H1 (cell line): ENCODE measurements at regions not wholly inside any gene's neighbourhood (a gene's known extent, or its start where the extent isn't known, plus 50 kb on each side); places are given as distances from the start of the nearest gene placed in this dataset.

Experiments
- CTCF ChIA-PET: fragments of 300-600 bp; sonication (Branson Sonifier 250); formaldehyde crosslinking; loops from one replicate; lab custom pipeline; 2021; ENCODE audit not compliant: partially characterized antibody; lab: Charles Lee
- POLR2A ChIA-PET: fragments of 300-600 bp; sonication (Branson Sonifier 250); formaldehyde crosslinking; loops from one replicate; lab custom pipeline; 2021; ENCODE audit warnings: inconsistent platforms; ENCODE audit not compliant: partially characterized antibody; lab: Charles Lee
- DNase-seq, 2 experiments: peaks; one replicate each; pipeline versions ENCODE4 v3.0.0 to v3.0.0-alpha.2; 2010 to 2022; ENCODE audit warnings: low spot score in 2 of 2, low read depth in 1 of 2, mixed read lengths in 1 of 2
- FAIRE-seq: peaks from 2 replicates; lab custom pipeline; 2011; peaks lifted over from hg19 to GRCh38; lab: Jason Lieb, UNC
- H2AFZ ChIP-seq: 2 replicates; pipeline ENCODE4 v1.8.1; 2012; ENCODE audit warnings: low read length, inconsistent platforms
- H2AK5ac ChIP-seq: 2 replicates; pipeline ENCODE4 v1.6.1; 2013; ENCODE audit warnings: low read depth, low read length
- H2BK120ac ChIP-seq: replicated peaks from 2 replicates; pipeline ENCODE3; 2013; ENCODE audit warnings: low read depth, low read length, inconsistent platforms
- H2BK12ac ChIP-seq: 2 replicates; pipeline ENCODE4 v1.6.1; 2013; ENCODE audit warnings: low read depth, low read length
- H2BK15ac ChIP-seq: 2 replicates; pipeline ENCODE4 v1.6.1; 2013; ENCODE audit warnings: low read length
- H2BK20ac ChIP-seq: 2 replicates; pipeline ENCODE4 v1.6.1; 2013; ENCODE audit warnings: low read length
- H2BK5ac ChIP-seq: 2 replicates; pipeline ENCODE4 v1.6.1; 2013; ENCODE audit warnings: low read depth, low read length
- H3K14ac ChIP-seq: 2 replicates; pipeline ENCODE4 v1.6.1; 2013; ENCODE audit warnings: inconsistent platforms; ENCODE audit not compliant: insufficient read length
- H3K18ac ChIP-seq: 2 replicates; pipeline ENCODE4 v1.6.1; 2013; ENCODE audit warnings: low read length; ENCODE audit errors: extremely low read depth
- H3K23ac ChIP-seq: 2 replicates; pipeline ENCODE4 v1.6.1; 2013; ENCODE audit warnings: inconsistent platforms; ENCODE audit not compliant: insufficient read length
- H3K23me2 ChIP-seq: 2 replicates; pipeline ENCODE4 v1.6.1; 2013; ENCODE audit warnings: low read depth, low read length
- H3K27ac ChIP-seq: 2 replicates; pipeline ENCODE4 v1.6.1; 2011; ENCODE audit warnings: low read depth, low read length, inconsistent platforms
- H3K27me3 ChIP-seq, 4 experiments: replicated peaks in 1 of 4; 1 replicate in 1 of 4; 2 replicates in 3 of 4; pipeline versions ENCODE4 v1.6.1 to v1.8.1; 2011 to 2013; ENCODE audit warnings: low read length in 3 of 4, mild to moderate bottlenecking in 3 of 4, inconsistent platforms in 2 of 4, mixed read lengths in 2 of 4, moderate library complexity in 1 of 4; ENCODE audit not compliant: control insufficient read depth in 3 of 4, insufficient read depth in 3 of 4; ENCODE audit errors: extremely low read depth in 1 of 4
- H3K36me3 ChIP-seq, 4 experiments: 2 replicates each; pipeline versions ENCODE4 v1.6.1 to v1.8.1; 2011 to 2013; ENCODE audit warnings: mild to moderate bottlenecking in 4 of 4, low read length in 3 of 4, moderate library complexity in 2 of 4, control low read depth in 1 of 4, inconsistent platforms in 1 of 4; ENCODE audit not compliant: insufficient read depth in 4 of 4, control insufficient read depth in 2 of 4
- H3K4ac ChIP-seq: replicated peaks from 2 replicates; pipeline ENCODE3; 2013; ENCODE audit warnings: low read length, low read depth, mixed read lengths, inconsistent platforms; ENCODE audit not compliant: insufficient read length
- H3K4me1 ChIP-seq, 4 experiments: replicated peaks in 1 of 4; 1 replicate in 1 of 4; 2 replicates in 3 of 4; pipeline versions ENCODE4 v1.6.1 to v1.8.1; 2011 to 2013; ENCODE audit warnings: low read length in 3 of 4, inconsistent platforms in 2 of 4, mixed read lengths in 1 of 4; ENCODE audit not compliant: insufficient read depth in 4 of 4, control insufficient read depth in 3 of 4
- H3K4me2 ChIP-seq, 2 experiments: 2 replicates each; pipeline versions ENCODE4 v1.6.1 to v1.8.1; 2011 to 2013; ENCODE audit warnings: low read depth in 2 of 2, low read length in 2 of 2, control low read depth in 1 of 2, inconsistent platforms in 1 of 2, mild to moderate bottlenecking in 1 of 2; ENCODE audit not compliant: insufficient read depth in 1 of 2
- H3K4me3 ChIP-seq, 4 experiments: fragments of 200-600, 300-600 bp in 1 of 4; sonication (generic), shearing (Covaris generic), sonication (Bioruptor Twin) in 1 of 4; 2 replicates each; pipeline versions ENCODE4 v1.5.1 to v1.8.1; 2011 to 2016; ENCODE audit warnings: low read length in 4 of 4, low read depth in 3 of 4, control low read depth in 2 of 4, inconsistent platforms in 2 of 4, mild to moderate bottlenecking in 2 of 4, mixed read lengths in 1 of 4, moderate library complexity in 1 of 4; ENCODE audit not compliant: insufficient read depth in 2 of 4; ENCODE audit errors: extremely low read depth in 1 of 4
- H3K56ac ChIP-seq: replicated peaks from 2 replicates; pipeline ENCODE3; 2013; ENCODE audit warnings: low read depth, mild to moderate bottlenecking, mixed read lengths, low read length, inconsistent platforms; ENCODE audit not compliant: insufficient read length
- H3K79me1 ChIP-seq: 2 replicates; pipeline ENCODE4 v1.6.1; 2013; ENCODE audit warnings: low read depth, low read length, control low read depth
- H3K79me2 ChIP-seq, 2 experiments: 2 replicates each; pipeline versions ENCODE4 v1.6.1 to v1.8.1; 2012 to 2013; ENCODE audit warnings: low read length in 2 of 2, mild to moderate bottlenecking in 2 of 2, inconsistent platforms in 1 of 2; ENCODE audit not compliant: insufficient read depth in 2 of 2, control insufficient read depth in 1 of 2
- H3K9ac ChIP-seq, 4 experiments: replicated peaks in 1 of 4; 1 replicate in 1 of 4; 2 replicates in 3 of 4; pipeline versions ENCODE4 v1.6.1 to v1.8.1; 2011 to 2013; ENCODE audit warnings: low read depth in 3 of 4, low read length in 3 of 4, control low read depth in 2 of 4, mild to moderate bottlenecking in 2 of 4, moderate library complexity in 2 of 4, inconsistent platforms in 1 of 4; ENCODE audit errors: extremely low read depth in 1 of 4
- H3K9me3 ChIP-seq, 2 experiments: 2 replicates each; pipeline versions ENCODE4 v1.6.1 to v1.8.1; 2012 to 2013; ENCODE audit warnings: mild to moderate bottlenecking in 2 of 2, moderate library complexity in 2 of 2, control low read depth in 1 of 2, inconsistent platforms in 1 of 2, low read depth in 1 of 2, low read length in 1 of 2, mixed read lengths in 1 of 2; ENCODE audit not compliant: insufficient read depth in 2 of 2
- H4K20me1 ChIP-seq, 2 experiments: replicated peaks in 1 of 2; 2 replicates each; pipeline versions ENCODE3 to v1.8.1; 2011 to 2013; ENCODE audit warnings: inconsistent platforms in 2 of 2, low read length in 2 of 2, mild to moderate bottlenecking in 1 of 2; ENCODE audit not compliant: insufficient read depth in 2 of 2, control insufficient read depth in 1 of 2
- H4K5ac ChIP-seq: 2 replicates; pipeline ENCODE4 v1.6.1; 2013; ENCODE audit warnings: low read length, low read depth, mixed read lengths, inconsistent platforms; ENCODE audit not compliant: insufficient read length
- H4K8ac ChIP-seq: 2 replicates; pipeline ENCODE4 v1.8.0; 2013; ENCODE audit warnings: mild to moderate bottlenecking, moderate library complexity, low read length, inconsistent platforms; ENCODE audit not compliant: insufficient read depth; ENCODE audit errors: extremely low read depth
- H4K91ac ChIP-seq: replicated peaks from 2 replicates; pipeline ENCODE3; 2013; ENCODE audit warnings: low read length, mixed read lengths, inconsistent platforms; ENCODE audit not compliant: insufficient read length
- BCL11A ChIP-seq, 2 experiments: IDR thresholded peaks; one replicate each; pipeline ENCODE4 v1.6.1; 2011; ENCODE audit warnings: low read depth in 2 of 2, low read length in 2 of 2, mild to moderate bottlenecking in 2 of 2
- WGBS, 2 experiments: shearing (Covaris generic) in 1 of 2; methylation state at CpG; one replicate each; pipeline versions ENCODE4 v1.1.6 to v1.1.7; 2013 to 2015; ENCODE audit warnings: low lambda C conversion rate in 2 of 2, mixed read lengths in 2 of 2, inconsistent platforms in 1 of 2, low coverage in 1 of 2, missing lambda C conversion rate in 1 of 2; ENCODE audit not compliant: insufficient replicate concordance in 2 of 2, insufficient coverage in 1 of 2, insufficient read length in 1 of 2; ENCODE audit errors: extremely low coverage in 1 of 2, missing lambda C conversion rate in 1 of 2; 5-methylcytosine and 5-hydroxymethylcytosine counted together

GRCh38 chr11:127618721-127619120, 618.2 kb upstream of the KIRREL3 start:
- no peak overlapping the region for H3K4ac ChIP-seq
- no peak overlapping the region for H2AFZ ChIP-seq
- H3K79me1 ChIP-seq: no peaks in the 10 kb centered on the region
- no peak overlapping the region for H3K27ac ChIP-seq
- H2BK15ac ChIP-seq: no peak overlapping the region
- no peak overlapping the region for H4K5ac ChIP-seq
- no peaks in the 10 kb centered on the region for H3K4me1 ChIP-seq
- H3K23ac ChIP-seq: no peak overlapping the region
- no peak overlapping the region for H3K18ac ChIP-seq
- H3K9me3 ChIP-seq: no peaks in the 10 kb centered on the region
- no peak for DNase-seq
- H4K91ac ChIP-seq: no peak overlapping the region
- no peak overlapping the region for H2BK20ac ChIP-seq
- H3K56ac ChIP-seq: no peak overlapping the region
- no peaks in the 10 kb centered on the region for H3K23me2 ChIP-seq
- no peak overlapping the region for H3K9ac ChIP-seq
- H2AK5ac ChIP-seq: no peak overlapping the region
- FAIRE-seq: no peak
- no peak for TF ChIP-seq BCL11A (IDR thresholded peaks at IDR 0.05; ENCODE audit: low read depth in 2 of 2, low read length in 2 of 2)
- H3K4me2 ChIP-seq: no peak overlapping the region
- H2BK120ac ChIP-seq: no peak overlapping the region
- H3K27me3 ChIP-seq: no peaks in the 10 kb centered on the region
- no peak overlapping the region for H2BK5ac ChIP-seq
- no peak overlapping the region for H4K8ac ChIP-seq
- H3K79me2 ChIP-seq: no peaks in the 10 kb centered on the region
- POLR2A ChIA-PET: no interaction called here
- no peak overlapping the region for H2BK12ac ChIP-seq
- WGBS, 2 experiments: 82% methylated on average over 1 of the region's 1 CpG; no CpG with 5 or more reads in 1 of the 2 experiments
- H3K4me3 ChIP-seq: no peak overlapping the region
- H3K14ac ChIP-seq: no peak overlapping the region
- CTCF ChIA-PET: no interaction called here
- H3K36me3 ChIP-seq: no peaks in the 10 kb centered on the region
- H4K20me1 ChIP-seq: no peaks in the 10 kb centered on the region
